ENCODE measurements at regions not wholly inside any gene's neighbourhood (a gene's known extent, or its start where the extent isn't known, plus 50 kb on each side); places are given as distances from the start of the nearest gene placed in this dataset.
"Not testable (repeated sequence)": the region's sequence is repeated elsewhere in the genome, so short reads cannot be mapped to it uniquely, and the experiment has no call there.

DNA sequence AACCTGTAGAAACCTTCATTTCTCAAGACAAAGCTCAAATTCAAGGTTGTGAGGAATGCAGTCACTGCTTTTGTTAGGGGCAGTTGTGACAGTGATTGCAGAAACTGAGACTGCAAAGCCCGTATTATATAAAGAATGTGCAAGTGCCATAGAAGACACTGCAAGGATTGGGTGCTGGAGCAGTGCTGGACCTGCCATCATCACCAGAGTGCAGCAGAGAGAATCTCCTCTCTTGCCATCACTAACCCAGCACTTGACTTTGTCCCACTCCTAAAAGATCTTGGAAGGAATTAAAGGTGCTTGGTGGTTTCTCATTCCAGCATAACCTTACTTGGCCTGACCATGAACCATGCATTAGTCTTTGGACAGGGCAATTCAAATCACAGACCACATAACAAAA is 81.1 kb upstream of the VKORC1L1 start:
- not testable (repeated sequence) for TF ChIP-seq EZH2 (IDR thresholded peaks at IDR 0.05; ENCODE audit: low read depth)
- TF ChIP-seq, protein P1, sequence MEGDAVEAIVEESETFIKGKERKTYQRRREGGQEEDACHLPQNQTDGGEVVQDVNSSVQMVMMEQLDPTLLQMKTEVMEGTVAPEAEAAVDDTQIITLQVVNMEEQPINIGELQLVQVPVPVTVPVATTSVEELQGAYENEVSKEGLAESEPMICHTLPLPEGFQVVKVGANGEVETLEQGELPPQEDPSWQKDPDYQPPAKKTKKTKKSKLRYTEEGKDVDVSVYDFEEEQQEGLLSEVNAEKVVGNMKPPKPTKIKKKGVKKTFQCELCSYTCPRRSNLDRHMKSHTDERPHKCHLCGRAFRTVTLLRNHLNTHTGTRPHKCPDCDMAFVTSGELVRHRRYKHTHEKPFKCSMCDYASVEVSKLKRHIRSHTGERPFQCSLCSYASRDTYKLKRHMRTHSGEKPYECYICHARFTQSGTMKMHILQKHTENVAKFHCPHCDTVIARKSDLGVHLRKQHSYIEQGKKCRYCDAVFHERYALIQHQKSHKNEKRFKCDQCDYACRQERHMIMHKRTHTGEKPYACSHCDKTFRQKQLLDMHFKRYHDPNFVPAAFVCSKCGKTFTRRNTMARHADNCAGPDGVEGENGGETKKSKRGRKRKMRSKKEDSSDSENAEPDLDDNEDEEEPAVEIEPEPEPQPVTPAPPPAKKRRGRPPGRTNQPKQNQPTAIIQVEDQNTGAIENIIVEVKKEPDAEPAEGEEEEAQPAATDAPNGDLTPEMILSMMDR (conservative IDR thresholded peaks at IDR 0.05) = not testable (repeated sequence)

Data from PC-9 (cell line).